HCT116 (cell line): ENCODE measurements at regions not wholly inside any gene's neighbourhood (a gene's known extent, or its start where the extent isn't known, plus 50 kb on each side); places are given as distances from the start of the nearest gene placed in this dataset.

ENCODE experiments used
- ATAC-seq: fragments of 200-7000 bp; cut with Tn5 transposase; 2 replicates; pipeline ENCODE4 v1.9.1; 2020; ENCODE audit warnings: mild to moderate bottlenecking, moderate library complexity
- BruUV-seq: library from RNA; stranded (reverse); fragments of 400-500 nt; replicated peaks from 2 replicates; lab custom pipeline; 2021; lab: Mats Ljungman, UMichigan
- CTCF ChIA-PET: fragments of 300-600 bp; sonication (Branson Sonifier 250); formaldehyde crosslinking; loops from one replicate; lab custom pipeline; 2021; ENCODE audit warnings: antibody characterized with exemption; lab: Charles Lee
- POLR2A ChIA-PET: fragments of 300-600, 350-600 bp; sonication (Branson Sonifier 250); formaldehyde crosslinking; loops from one replicate; lab custom pipeline; 2021; ENCODE audit warnings: antibody characterized with exemption; lab: Charles Lee
- RAD21 ChIA-PET, 2 experiments: fragments of 300-600 bp; sonication (Branson Sonifier 250); formaldehyde crosslinking; loops; one replicate each; lab custom pipeline; 2023; ENCODE audit warnings: low total read pairs in 2 of 2; ENCODE audit not compliant: uncharacterized antibody in 2 of 2, unreplicated experiment in 2 of 2, low non-redundant PET in 1 of 2; lab: Charles Lee
- DNase-seq: peaks from one replicate; pipeline ENCODE4 v3.0.0-alpha.2; 2010; ENCODE audit warnings: low read depth, low spot score
- H2AFZ ChIP-seq: fragments of 200-600 bp; shearing (Covaris generic), sonication (generic); 2 replicates; pipeline ENCODE4 v1.6.1; 2017; ENCODE audit warnings: low read depth, mixed run types, mixed read lengths, antibody characterized with exemption, low read length; ENCODE audit not compliant: poor library complexity, severe bottlenecking
- H3K27ac ChIP-seq: 2 replicates; pipeline ENCODE4 v1.5.1; 2012; ENCODE audit warnings: low read depth, low read length
- H3K27me3 ChIP-seq: fragments of 200-600 bp; sonication (generic); 2 replicates; pipeline ENCODE4 v1.6.1; 2016; ENCODE audit warnings: mixed run types, low read length, mixed read lengths; ENCODE audit not compliant: insufficient read depth
- H3K36me3 ChIP-seq, 2 experiments: fragments of 200-500 bp in 1 of 2; fragments of 200-600 bp in 1 of 2; sonication (Bioruptor generic) in 1 of 2; sonication (generic) in 1 of 2; 2 replicates each; pipeline versions ENCODE4 v1.5.1 to v1.6.1; 2014 to 2016; ENCODE audit warnings: low read length in 2 of 2, inconsistent platforms in 1 of 2, mixed read lengths in 1 of 2, mixed run types in 1 of 2; ENCODE audit not compliant: insufficient read depth in 2 of 2, control insufficient read depth in 1 of 2
- H3K4me1 ChIP-seq, 2 experiments: fragments of 200-600 bp in 1 of 2; sonication (generic) in 1 of 2; 2 replicates each; pipeline versions ENCODE4 v1.5.1 to v1.6.1; 2012 to 2017; ENCODE audit warnings: low read length in 2 of 2, inconsistent platforms in 1 of 2, mild to moderate bottlenecking in 1 of 2, mixed read lengths in 1 of 2, mixed run types in 1 of 2, moderate library complexity in 1 of 2; ENCODE audit not compliant: insufficient read depth in 2 of 2, control insufficient read depth in 1 of 2
- H3K4me2 ChIP-seq: fragments of 200-600 bp; sonication (generic); 2 replicates; pipeline ENCODE4 v1.6.1; 2017; ENCODE audit warnings: mixed run types, low read length, mixed read lengths
- H3K4me3 ChIP-seq, 2 experiments: fragments of 200-600 bp in 1 of 2; sonication (generic) in 1 of 2; replicated peaks in 1 of 2; 2 replicates each; pipeline ENCODE4 v1.5.1; 2011 to 2016; ENCODE audit warnings: low read length in 2 of 2, control low read depth in 1 of 2, low read depth in 1 of 2, mild to moderate bottlenecking in 1 of 2, mixed read lengths in 1 of 2, mixed run types in 1 of 2
- H3K79me2 ChIP-seq: fragments of 200-600 bp; sonication (generic); 2 replicates; pipeline ENCODE4 v1.6.1; 2017; ENCODE audit warnings: mild to moderate bottlenecking, mixed run types, low read length, moderate library complexity, mixed read lengths; ENCODE audit not compliant: insufficient read depth
- H3K9ac ChIP-seq: fragments of 200-600 bp; sonication (generic); 2 replicates; pipeline ENCODE4 v1.6.1; 2016; ENCODE audit warnings: low read length, mixed read lengths
- H3K9me2 ChIP-seq: fragments of 200-600 bp; sonication (generic), shearing (Covaris generic); 2 replicates; pipeline ENCODE4 v1.6.1; 2017; ENCODE audit warnings: mixed run types, mild to moderate bottlenecking, moderate library complexity; ENCODE audit not compliant: insufficient read depth
- H3K9me3 ChIP-seq, 2 experiments: fragments of 200-500 bp in 1 of 2; fragments of 200-600 bp in 1 of 2; sonication (Bioruptor generic) in 1 of 2; sonication (generic) in 1 of 2; 2 replicates each; pipeline ENCODE4 v1.6.1; 2014 to 2017; ENCODE audit warnings: low read length in 2 of 2, mixed read lengths in 2 of 2, inconsistent platforms in 1 of 2, low read depth in 1 of 2, mild to moderate bottlenecking in 1 of 2, mixed run types in 1 of 2, moderate library complexity in 1 of 2; ENCODE audit not compliant: control insufficient read depth in 1 of 2, insufficient read depth in 1 of 2
- H4K20me1 ChIP-seq: fragments of 200-600 bp; sonication (generic), shearing (Covaris generic); 2 replicates; pipeline ENCODE4 v1.6.1; 2017; ENCODE audit warnings: mixed run types, mild to moderate bottlenecking, moderate library complexity; ENCODE audit not compliant: insufficient read depth
- CEBPB ChIP-seq: IDR thresholded peaks from 2 replicates; pipeline ENCODE4 v1.6.1; 2012; ENCODE audit warnings: low read depth
- EGR1 ChIP-seq: IDR thresholded peaks from 2 replicates; pipeline ENCODE4 v1.6.1; 2012; ENCODE audit warnings: low read depth
- ELF1 ChIP-seq: IDR thresholded peaks from 2 replicates; pipeline ENCODE4 v1.6.1; 2012; ENCODE audit warnings: low read depth, borderline replicate concordance
- JUND ChIP-seq: IDR thresholded peaks from 2 replicates; pipeline ENCODE4 v1.6.1; 2012
- POLR2AphosphoS5 ChIP-seq: IDR thresholded peaks from 2 replicates; pipeline ENCODE4 v1.6.1; 2011; ENCODE audit warnings: mild to moderate bottlenecking, low read depth, low read length, moderate library complexity
- REST ChIP-seq: IDR thresholded peaks from 2 replicates; pipeline ENCODE4 v1.6.1; 2012; ENCODE audit warnings: low read depth
- YY1 ChIP-seq: IDR thresholded peaks from 2 replicates; pipeline ENCODE4 v1.6.1; 2011; ENCODE audit warnings: low read length, low read depth, moderate library complexity, mild to moderate bottlenecking; ENCODE audit not compliant: insufficient replicate concordance; ENCODE audit errors: extremely low read depth
- ZNF274 ChIP-seq: fragments of 200-500 bp; sonication (Bioruptor generic); IDR thresholded peaks from 2 replicates; pipeline ENCODE4 v1.6.1; 2014; ENCODE audit warnings: mild to moderate bottlenecking, low read depth, low read length, inconsistent platforms
- intact Hi-C: fragments of 100-400 bp; cut with micrococcal nuclease; formaldehyde crosslinking; loops from 2 replicates; pipeline ENCODE4 v1.10.0; 2022

DNA sequence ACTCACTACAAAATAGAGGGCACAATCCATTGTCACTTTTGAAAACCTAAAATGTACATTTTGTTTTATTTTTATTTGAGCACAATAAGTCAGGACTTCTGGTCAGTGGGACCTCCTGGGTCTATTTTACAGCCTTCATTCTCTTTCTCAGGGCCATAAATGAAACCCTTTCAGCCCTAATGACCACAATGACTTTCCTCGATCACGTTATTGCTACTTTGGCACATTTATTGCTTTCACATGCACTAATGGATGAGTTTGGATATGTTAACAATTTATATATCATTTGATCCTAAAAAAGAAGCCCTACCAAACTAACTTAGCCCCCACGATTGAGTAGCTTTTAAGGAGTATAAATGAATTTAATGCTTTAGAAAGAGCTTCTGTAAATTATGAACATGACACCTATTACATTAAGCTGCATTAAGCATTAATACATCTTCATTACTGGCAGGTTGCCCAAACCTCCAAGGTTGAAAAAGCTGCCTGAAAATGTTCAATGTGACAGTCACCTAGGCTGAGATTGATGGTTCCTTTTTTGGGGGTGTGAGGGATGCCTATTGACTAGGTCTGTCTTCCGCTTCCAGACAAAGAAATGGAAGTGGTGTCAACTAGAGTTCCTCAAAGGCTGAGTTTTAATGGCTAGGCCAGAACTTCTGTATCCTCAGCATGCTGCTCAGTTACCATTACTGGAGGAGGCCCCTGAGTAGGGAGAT, 296.4 kb downstream of the GPAT3 start:
- ChIA-PET CTCF (no interaction called here), RAD21 (no interaction called here), POLR2A (no interaction called here)
- Histone ChIP-seq H2AFZ (no peak overlapping the region), H3K4me2 (no peak overlapping the region), H3K4me3 (no peak overlapping the region), H3K9me2 (no peaks in the 10 kb centered on the region), H3K9ac (no peak overlapping the region), H3K79me2 (no peaks in the 10 kb centered on the region), H3K27me3 (no peaks in the 10 kb centered on the region), H4K20me1 (no peaks in the 10 kb centered on the region), H3K36me3 (no peaks in the 10 kb centered on the region), H3K4me1 (no peaks in the 10 kb centered on the region), H3K27ac (no peak overlapping the region), H3K9me3 (no peaks in the 10 kb centered on the region)
- intact Hi-C loops = no loop called here
- no peak for ATAC-seq
- no TSS peak for BruUV-seq
- DNase-seq = no peak
- no peak for TF ChIP-seq REST
- no peak for TF ChIP-seq EGR1
- TF ChIP-seq JUND = no peak
- no peak for TF ChIP-seq POLR2AphosphoS5
- no peak for TF ChIP-seq YY1
- TF ChIP-seq CEBPB = no peak
- no peak for TF ChIP-seq ZNF274
- TF ChIP-seq ELF1 = no peak
